Skeletal muscle satellite cell (primary cell): ENCODE measurements at regions not wholly inside any gene's neighbourhood (a gene's known extent, or its start where the extent isn't known, plus 50 kb on each side); places are given as distances from the start of the nearest gene placed in this dataset.
"Not testable (repeated sequence)": the region's sequence is repeated elsewhere in the genome, so short reads cannot be mapped to it uniquely, and the experiment has no call there.

ENCODE experiments used
- H3K27me3 ChIP-seq: 2 replicates; pipeline ENCODE4 v1.7.0; 2013; ENCODE audit warnings: low read length; ENCODE audit not compliant: control insufficient read depth, insufficient read depth
- H3K36me3 ChIP-seq: 2 replicates; pipeline ENCODE4 v1.7.0; 2013; ENCODE audit warnings: mild to moderate bottlenecking, control low read depth, low read length; ENCODE audit not compliant: insufficient read depth
- H3K4me1 ChIP-seq: 2 replicates; pipeline ENCODE4 v1.7.0; 2013; ENCODE audit warnings: low read length; ENCODE audit not compliant: control insufficient read depth, insufficient read depth
- H3K4me2 ChIP-seq: 2 replicates; pipeline ENCODE4 v1.7.0; 2013; ENCODE audit warnings: mild to moderate bottlenecking, low read length
- H3K4me3 ChIP-seq: 2 replicates; pipeline ENCODE4 v1.7.0; 2013; ENCODE audit warnings: low read length
- H3K9ac ChIP-seq: 2 replicates; pipeline ENCODE4 v1.7.0; 2013; ENCODE audit warnings: mild to moderate bottlenecking, low read depth, low read length, moderate library complexity
- H3K9me3 ChIP-seq: replicated peaks from 2 replicates; pipeline ENCODE4 v1.7.0; 2013; ENCODE audit warnings: mild to moderate bottlenecking, control low read depth, low read length

DNA sequence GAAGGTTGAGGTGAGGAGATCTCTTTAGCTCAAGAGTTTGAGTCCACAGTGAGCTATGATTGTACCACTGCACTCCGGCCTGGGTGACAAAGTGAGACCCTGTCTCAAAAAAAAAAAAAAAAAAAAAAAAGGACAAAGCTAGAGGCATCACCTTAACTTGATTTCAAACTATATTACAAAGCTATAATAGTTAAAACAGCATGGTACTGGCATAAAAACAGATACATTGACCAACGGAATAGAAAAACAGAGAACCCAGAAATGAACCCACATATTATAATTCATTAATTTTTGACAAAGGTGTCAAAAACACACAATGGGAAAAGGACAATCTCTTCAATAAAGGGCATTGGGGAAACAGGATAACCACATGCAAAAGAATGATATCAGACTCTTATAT, 50.8 kb upstream of the MBOAT1 start:
- no peak overlapping the region for H3K9ac ChIP-seq
- H3K4me2 ChIP-seq = no peak overlapping the region
- H3K4me1 ChIP-seq = no peaks in the 10 kb centered on the region
- no peak overlapping the region for H3K4me3 ChIP-seq
- H3K9me3 ChIP-seq = no peaks in the 10 kb centered on the region
- H3K36me3 ChIP-seq = no peaks in the 10 kb centered on the region
- no peaks in the 10 kb centered on the region for H3K27me3 ChIP-seq

DNA sequence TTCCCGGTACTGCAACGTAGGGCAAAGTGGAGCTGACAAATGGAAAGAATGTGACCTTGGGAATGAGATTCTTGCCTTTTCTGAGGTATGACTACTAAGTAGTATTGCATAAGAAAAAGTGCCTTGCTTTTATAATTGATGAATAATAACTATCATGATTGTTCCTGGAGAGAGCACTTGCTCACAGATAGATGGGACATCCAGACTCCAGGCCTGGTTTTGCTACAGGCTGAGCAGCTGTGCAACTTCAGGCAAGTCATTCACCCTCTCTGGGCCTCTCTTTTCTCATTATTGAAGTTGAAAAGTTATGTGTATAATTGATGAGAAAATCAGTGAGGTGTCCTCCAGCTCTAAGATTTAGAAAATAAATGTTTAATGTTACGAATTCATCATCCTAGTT, 53.6 kb upstream of the MBOAT1 start:
- no peak overlapping the region for H3K4me2 ChIP-seq
- no peak overlapping the region for H3K9ac ChIP-seq
- H3K36me3 ChIP-seq = no peaks in the 10 kb centered on the region
- no peak overlapping the region for H3K4me3 ChIP-seq
- no peaks in the 10 kb centered on the region for H3K27me3 ChIP-seq
- H3K9me3 ChIP-seq = no peaks in the 10 kb centered on the region
- H3K4me1 ChIP-seq = no peaks in the 10 kb centered on the region

DNA sequence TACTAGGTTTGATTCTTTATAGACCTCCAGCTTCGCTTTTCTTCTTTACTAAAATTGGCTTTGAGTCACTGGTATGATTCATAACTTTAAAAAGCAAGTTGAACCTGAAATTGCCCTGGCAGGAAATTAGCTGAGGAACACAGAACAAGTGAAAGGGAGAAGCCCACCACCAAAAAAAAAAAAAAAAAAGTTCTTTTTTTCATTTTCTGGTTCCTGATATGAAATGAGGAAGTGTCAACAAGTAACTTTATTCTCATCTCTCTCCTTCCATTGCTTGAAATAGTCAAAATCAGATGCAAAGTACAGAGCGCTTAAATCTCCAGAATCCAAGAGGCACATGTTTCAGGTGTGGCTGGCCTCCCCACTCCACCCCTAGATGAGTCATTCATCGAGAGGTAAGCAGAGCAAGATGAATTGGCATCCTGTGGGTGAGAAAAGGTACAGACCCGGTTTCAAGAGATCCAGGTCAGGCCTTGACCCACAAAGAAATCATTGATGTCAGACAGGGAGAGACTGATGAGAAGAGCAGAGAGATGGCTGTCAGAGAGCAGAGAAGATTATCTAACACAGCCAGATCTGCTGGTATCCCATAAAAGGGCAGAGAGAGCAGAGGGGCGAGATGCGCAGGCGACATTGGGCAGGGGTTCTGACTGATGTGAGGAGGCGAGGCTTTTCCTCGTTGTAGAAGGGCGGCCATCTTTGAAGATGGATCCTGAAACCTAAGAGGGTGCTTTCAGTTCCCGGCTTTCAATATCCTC, 54.8 kb upstream of the MBOAT1 start:
- no peaks in the 10 kb centered on the region for H3K36me3 ChIP-seq
- no peak overlapping the region for H3K9ac ChIP-seq
- H3K4me1 ChIP-seq = no peaks in the 10 kb centered on the region
- H3K4me3 ChIP-seq = no peak overlapping the region
- H3K9me3 ChIP-seq = no peaks in the 10 kb centered on the region
- no peaks in the 10 kb centered on the region for H3K27me3 ChIP-seq
- no peak overlapping the region for H3K4me2 ChIP-seq

DNA sequence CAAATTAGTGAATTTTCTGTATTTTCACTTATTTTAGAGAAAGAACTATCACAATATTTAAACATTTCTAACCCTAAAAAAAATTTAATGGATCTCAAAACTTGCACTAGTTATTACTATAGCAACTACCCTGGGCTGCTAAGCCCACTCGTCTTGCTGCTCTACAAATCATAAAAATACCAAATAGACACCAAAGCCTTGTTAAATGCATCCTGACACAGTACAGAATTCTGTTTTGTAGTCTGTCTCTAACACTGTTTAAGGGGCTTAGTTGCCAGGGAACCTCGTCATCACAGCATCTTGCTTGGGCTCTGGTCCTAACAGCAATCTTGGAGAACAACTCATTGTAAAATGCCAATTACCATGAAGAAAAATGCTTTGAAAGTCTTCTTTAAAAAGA, 56.9 kb upstream of the MBOAT1 start:
- H3K4me1 ChIP-seq = no peaks in the 10 kb centered on the region
- no peak overlapping the region for H3K9ac ChIP-seq
- H3K9me3 ChIP-seq = no peaks in the 10 kb centered on the region
- no peaks in the 10 kb centered on the region for H3K36me3 ChIP-seq
- no peak overlapping the region for H3K4me2 ChIP-seq
- no peaks in the 10 kb centered on the region for H3K27me3 ChIP-seq
- no peak overlapping the region for H3K4me3 ChIP-seq

DNA sequence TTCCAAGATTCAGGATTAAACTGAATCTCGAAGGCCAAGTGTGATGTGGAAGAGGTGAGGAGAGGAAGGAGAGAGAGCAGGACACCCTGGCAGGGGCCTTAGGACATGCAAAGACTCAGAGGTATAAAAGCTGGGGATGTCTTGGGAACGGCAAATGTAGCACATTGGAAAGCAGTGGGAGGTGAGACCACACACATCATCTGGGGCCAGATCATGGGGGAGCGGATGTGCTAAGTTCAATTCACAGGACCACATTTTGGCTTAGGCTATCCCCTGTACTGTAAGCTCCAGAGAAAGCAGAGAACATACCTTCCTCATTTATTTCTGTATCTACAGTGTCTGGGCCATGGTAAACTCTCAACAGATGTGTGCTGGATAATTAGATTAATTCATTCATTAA, 59.5 kb upstream of the MBOAT1 start:
- no peaks in the 10 kb centered on the region for H3K4me1 ChIP-seq
- no peaks in the 10 kb centered on the region for H3K36me3 ChIP-seq
- H3K27me3 ChIP-seq = no peaks in the 10 kb centered on the region
- H3K9ac ChIP-seq = no peak overlapping the region
- H3K9me3 ChIP-seq = no peaks in the 10 kb centered on the region
- no peak overlapping the region for H3K4me3 ChIP-seq
- H3K4me2 ChIP-seq = no peak overlapping the region

DNA sequence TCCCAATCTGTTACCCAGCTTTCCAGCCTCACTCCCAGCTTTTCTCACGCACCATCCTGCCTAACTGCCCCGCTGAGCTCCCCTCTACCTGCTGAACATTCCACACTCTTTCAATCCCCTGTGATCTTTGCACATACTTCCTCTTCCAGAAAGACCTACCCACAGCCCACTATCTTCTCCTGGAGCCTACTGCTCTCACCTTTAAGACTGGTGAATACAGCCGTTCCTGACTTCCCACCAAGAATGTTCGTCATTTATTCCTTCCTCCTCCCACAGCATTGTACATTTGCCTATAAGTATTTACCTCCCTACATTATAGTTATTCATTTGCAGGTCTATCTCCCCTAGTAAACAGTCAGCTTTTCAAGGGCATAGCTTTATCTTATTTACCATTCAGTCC, 61.9 kb upstream of the MBOAT1 start:
- H3K4me3 ChIP-seq = no peak overlapping the region
- no peaks in the 10 kb centered on the region for H3K36me3 ChIP-seq
- peaks cover 7% of the 10 kb centered on the region for H3K27me3 ChIP-seq
- no peak overlapping the region for H3K4me2 ChIP-seq
- H3K9ac ChIP-seq = no peak overlapping the region
- no peaks in the 10 kb centered on the region for H3K9me3 ChIP-seq
- no peaks in the 10 kb centered on the region for H3K4me1 ChIP-seq

DNA sequence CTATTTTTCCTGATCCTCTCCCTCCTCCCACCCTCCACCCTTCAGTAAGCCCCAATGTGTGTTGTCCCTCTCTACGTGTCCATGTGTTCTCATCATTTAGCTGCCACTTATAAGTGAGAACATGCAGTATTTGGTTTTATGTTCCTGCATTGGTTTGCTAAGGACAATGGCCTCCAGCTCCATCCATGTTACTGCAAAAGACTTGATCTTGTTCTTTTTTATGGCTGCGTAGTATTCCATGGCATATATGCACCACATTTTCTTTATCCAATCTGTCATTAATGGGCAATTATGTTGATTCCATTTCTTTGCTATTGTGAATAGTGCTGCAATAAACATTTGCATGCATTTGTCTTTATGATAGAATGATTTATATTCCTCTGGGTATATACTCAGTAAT, 63.6 kb upstream of the MBOAT1 start:
- not testable (repeated sequence) for H3K4me1 ChIP-seq, H3K4me3 ChIP-seq, H3K36me3 ChIP-seq, H3K9me3 ChIP-seq, H3K4me2 ChIP-seq, H3K9ac ChIP-seq
- H3K27me3 ChIP-seq = peaks cover 13% of the 10 kb centered on the region

DNA sequence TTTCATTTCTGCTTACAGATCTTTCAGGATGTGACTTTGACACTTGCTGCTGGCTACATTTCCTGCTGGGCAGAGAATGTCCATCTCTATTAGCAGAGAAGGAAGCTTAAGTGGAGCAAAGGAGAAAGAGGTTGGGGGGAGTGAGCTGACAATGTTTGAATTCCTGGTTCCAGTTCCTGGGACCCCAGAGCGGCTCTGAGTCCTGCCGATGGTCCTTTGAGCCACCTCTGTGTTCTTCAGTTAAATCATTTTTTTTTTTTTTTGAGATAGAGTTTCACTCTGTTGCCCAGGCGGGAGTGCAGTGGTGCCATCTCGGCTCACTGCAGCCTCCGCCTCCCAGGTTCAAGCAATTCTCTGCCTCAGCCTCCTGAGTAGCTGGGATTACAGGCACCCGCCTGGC, 65.5 kb upstream of the MBOAT1 start:
- not testable (repeated sequence) for H3K9me3 ChIP-seq, H3K4me3 ChIP-seq, H3K9ac ChIP-seq, H3K36me3 ChIP-seq, H3K4me2 ChIP-seq, H3K4me1 ChIP-seq
- peaks cover 20% of the 10 kb centered on the region for H3K27me3 ChIP-seq

DNA sequence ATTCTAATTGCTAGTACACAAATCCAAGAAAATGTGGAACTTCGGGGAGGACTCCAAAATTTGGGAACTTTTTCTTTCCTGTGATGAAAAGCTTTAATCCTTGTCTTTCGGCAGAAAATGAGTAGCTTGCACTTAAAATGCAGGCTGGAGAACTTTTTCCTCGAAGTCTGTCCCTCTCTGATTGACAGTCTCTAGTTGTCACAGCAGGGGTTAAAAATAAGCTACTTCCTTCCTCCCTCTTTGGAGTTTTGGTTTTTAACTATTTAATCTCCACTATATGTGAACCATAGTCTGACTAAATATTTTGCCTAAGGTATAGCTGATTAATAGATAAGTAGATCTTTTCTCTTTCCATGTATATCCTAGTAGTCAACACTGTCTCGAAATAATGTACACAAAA, 66.8 kb upstream of the MBOAT1 start:
- H3K4me3 ChIP-seq = no peak overlapping the region
- no peaks in the 10 kb centered on the region for H3K36me3 ChIP-seq
- H3K4me1 ChIP-seq = no peaks in the 10 kb centered on the region
- H3K9ac ChIP-seq = no peak overlapping the region
- peaks cover 20% of the 10 kb centered on the region for H3K27me3 ChIP-seq
- H3K4me2 ChIP-seq = no peak overlapping the region
- no peaks in the 10 kb centered on the region for H3K9me3 ChIP-seq

DNA sequence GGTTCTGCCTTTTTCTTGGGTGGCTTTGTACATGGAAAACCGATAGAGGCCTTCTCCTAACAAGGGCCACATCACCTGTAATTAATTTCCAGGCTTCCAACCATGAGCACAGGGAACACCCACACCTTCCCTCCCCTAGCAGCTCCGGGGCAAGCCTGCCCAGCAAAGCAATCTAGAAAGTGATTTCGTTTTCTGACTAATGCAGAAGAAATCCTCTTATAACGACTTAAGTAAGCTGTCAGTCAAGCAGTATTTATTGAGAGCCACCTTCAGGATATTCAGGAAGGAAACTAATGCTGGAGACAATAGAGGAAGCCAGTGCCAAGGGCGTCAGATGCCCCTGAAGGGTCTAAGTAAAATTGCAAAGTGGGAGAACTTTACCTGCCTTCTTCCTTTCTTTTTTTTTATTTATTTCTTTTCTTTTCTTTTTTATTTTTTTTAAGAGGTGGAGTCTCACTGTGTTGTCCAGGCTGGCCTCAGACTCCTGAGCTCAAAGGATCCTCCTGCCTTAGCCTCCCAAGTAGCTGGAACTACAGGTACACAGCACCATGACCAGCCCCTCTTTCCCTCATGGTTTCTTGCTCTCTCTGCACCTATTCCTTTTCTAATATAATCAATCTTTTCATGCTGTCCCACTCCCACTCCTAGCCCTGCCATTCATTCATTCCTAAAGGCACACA, 67.5 kb upstream of the MBOAT1 start:
- Histone ChIP-seq H3K4me3 (no peak overlapping the region), H3K36me3 (no peaks in the 10 kb centered on the region), H3K27me3 (peaks cover 20% of the 10 kb centered on the region), H3K9ac (no peak overlapping the region), H3K4me2 (no peak overlapping the region), H3K9me3 (no peaks in the 10 kb centered on the region), H3K4me1 (no peaks in the 10 kb centered on the region)

DNA sequence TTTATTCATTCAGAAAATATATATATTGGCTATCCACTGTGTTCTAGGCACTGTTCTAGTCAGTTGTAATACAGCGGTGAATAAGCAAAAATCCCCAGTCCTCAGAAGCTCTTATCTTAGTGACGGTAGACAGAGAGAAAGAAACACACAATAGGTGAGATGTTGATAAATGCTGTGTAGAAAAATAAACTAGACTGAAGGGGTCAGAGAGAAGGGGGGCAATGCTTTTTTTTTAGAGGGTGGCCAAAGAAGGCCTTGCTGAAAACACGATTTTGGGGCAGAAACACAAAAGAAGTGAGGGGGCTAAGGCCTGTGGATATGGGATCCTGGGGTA, 68.0 kb upstream of the MBOAT1 start:
- Histone ChIP-seq H3K36me3 (no peaks in the 10 kb centered on the region), H3K4me3 (no peak overlapping the region), H3K4me1 (no peaks in the 10 kb centered on the region), H3K9me3 (no peaks in the 10 kb centered on the region), H3K27me3 (peaks cover 20% of the 10 kb centered on the region), H3K9ac (no peak overlapping the region), H3K4me2 (no peak overlapping the region)

DNA sequence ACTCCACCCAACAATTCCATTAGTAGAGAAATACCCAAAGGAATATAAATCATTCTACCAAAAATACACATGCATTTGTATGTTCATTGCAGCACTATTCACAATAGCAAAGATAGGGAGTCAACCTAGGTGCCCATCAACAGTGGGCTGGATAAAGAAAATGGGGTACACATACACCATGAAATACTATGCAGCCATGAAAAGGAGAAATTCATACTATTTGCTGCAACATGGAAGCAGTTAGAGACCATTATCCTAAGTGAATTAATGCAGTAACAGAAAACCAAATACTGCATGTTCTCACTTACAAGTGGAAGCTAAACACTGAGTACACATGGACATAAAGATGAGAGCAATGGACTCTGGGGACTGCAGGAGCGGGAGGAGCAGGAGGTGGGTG, 72.4 kb upstream of the MBOAT1 start:
- H3K27me3 ChIP-seq = peaks cover 11% of the 10 kb centered on the region
- no peaks in the 10 kb centered on the region for H3K9me3 ChIP-seq
- H3K4me2 ChIP-seq = no peak overlapping the region
- H3K9ac ChIP-seq = no peak overlapping the region
- no peak overlapping the region for H3K4me3 ChIP-seq
- no peaks in the 10 kb centered on the region for H3K4me1 ChIP-seq
- H3K36me3 ChIP-seq = no peaks in the 10 kb centered on the region
